ENCODE measurements at regions not wholly inside any gene's neighbourhood (a gene's known extent, or its start where the extent isn't known, plus 50 kb on each side); places are given as distances from the start of the nearest gene placed in this dataset.

- TF ChIP-seq CTCF (IDR thresholded peaks at IDR 0.05) (no peak), POLR2A (IDR thresholded peaks at IDR 0.05) (no peak), POLR2AphosphoS5 (IDR thresholded peaks at IDR 0.05) (no peak), EP300 (IDR thresholded peaks at IDR 0.05) (no peak)
These were observed 208.5 kb upstream of the TRPM3 start for GRCh38 chr9:71329873-71330272.
